CD14-positive monocyte (primary cell): ENCODE measurements at regions not wholly inside any gene's neighbourhood (a gene's known extent, or its start where the extent isn't known, plus 50 kb on each side); places are given as distances from the start of the nearest gene placed in this dataset.

Experiments
- DNase-seq, 3 donors: peaks; one replicate each; pipeline ENCODE4 v3.0.0-alpha.2; 2011 to 2022
- H2AFZ ChIP-seq: 2 replicates; pipeline ENCODE4 v1.6.0; 2012; ENCODE audit warnings: mild to moderate bottlenecking, low read depth, low read length, inconsistent platforms; ENCODE audit not compliant: insufficient read depth, poor library complexity, severe bottlenecking
- H3K27ac ChIP-seq, 2 donors: 1 replicate in 1 of 2; 2 replicates in 1 of 2; pipeline ENCODE4 v1.5.1; 2012 to 2013; ENCODE audit warnings: low read length in 2 of 2, control low read depth in 1 of 2, inconsistent platforms in 1 of 2, low read depth in 1 of 2, mild to moderate bottlenecking in 1 of 2
- H3K27me3 ChIP-seq, 2 donors: one replicate each; pipeline versions ENCODE4 v1.6.0 to v1.6.1; 2011 to 2013; ENCODE audit warnings: low read length in 2 of 2; ENCODE audit not compliant: control insufficient read depth in 2 of 2, insufficient read depth in 2 of 2
- H3K36me3 ChIP-seq, 2 donors: replicated peaks in 1 of 2; 1 replicate in 1 of 2; 2 replicates in 1 of 2; pipeline versions ENCODE4 v1.5.1 to v1.6.1; 2012 to 2013; ENCODE audit warnings: low read length in 2 of 2, control low read depth in 1 of 2, inconsistent platforms in 1 of 2, mild to moderate bottlenecking in 1 of 2; ENCODE audit not compliant: insufficient read depth in 2 of 2, control insufficient read depth in 1 of 2
- H3K4me1 ChIP-seq, 2 donors: 1 replicate in 1 of 2; 2 replicates in 1 of 2; pipeline versions ENCODE4 v1.5.1 to v1.6.1; 2012 to 2013; ENCODE audit warnings: low read length in 2 of 2, control low read depth in 1 of 2, inconsistent platforms in 1 of 2, mild to moderate bottlenecking in 1 of 2, moderate library complexity in 1 of 2; ENCODE audit not compliant: insufficient read depth in 2 of 2, control insufficient read depth in 1 of 2
- H3K4me2 ChIP-seq: replicated peaks from 2 replicates; pipeline ENCODE3; 2012; ENCODE audit warnings: low read length, moderate library complexity, mild to moderate bottlenecking; ENCODE audit not compliant: poor library complexity, severe bottlenecking; ENCODE audit errors: extremely low read depth
- H3K4me3 ChIP-seq, 3 experiments: fragments of 200-600 bp in 1 of 3; sonication (generic) in 1 of 3; replicated peaks in 1 of 3; 1 replicate in 2 of 3; 2 replicates in 1 of 3; pipeline ENCODE4 v1.5.1; 2011 to 2013; ENCODE audit warnings: low read length in 3 of 3, mild to moderate bottlenecking in 3 of 3, control low read depth in 2 of 3, low read depth in 2 of 3, inconsistent platforms in 1 of 3, moderate library complexity in 1 of 3
- H3K79me2 ChIP-seq: 2 replicates; pipeline ENCODE4 v1.6.0; 2012; ENCODE audit warnings: mild to moderate bottlenecking, control low read depth, inconsistent platforms, low read length, moderate library complexity; ENCODE audit not compliant: insufficient read depth
- H3K9ac ChIP-seq: 2 replicates; pipeline ENCODE4 v1.6.0; 2017; ENCODE audit warnings: low read length, mild to moderate bottlenecking; ENCODE audit not compliant: insufficient read depth, poor library complexity, severe bottlenecking
- H3K9me3 ChIP-seq, 2 donors: replicated peaks in 1 of 2; 1 replicate in 1 of 2; 2 replicates in 1 of 2; pipeline versions ENCODE4 v1.5.1 to v1.6.1; 2012 to 2013; ENCODE audit warnings: low read length in 2 of 2, control low read depth in 1 of 2; ENCODE audit not compliant: control insufficient read depth in 1 of 2, insufficient read depth in 1 of 2
- H4K20me1 ChIP-seq: 2 replicates; pipeline ENCODE4 v1.6.0; 2012; ENCODE audit warnings: mild to moderate bottlenecking, low read length, control low read depth, moderate library complexity; ENCODE audit not compliant: insufficient read depth
- H3K27ac Mint-ChIP-seq, 7 donors: one replicate each; pipeline ENCODE4 v1.8.0; 2020; ENCODE audit warnings: mild to moderate bottlenecking in 7 of 7, mixed read lengths in 7 of 7, moderate library complexity in 6 of 7, inconsistent platforms in 2 of 7
- H3K27me3 Mint-ChIP-seq, 3 donors: one replicate each; pipeline ENCODE4 v1.8.0; 2021 to 2022; ENCODE audit warnings: low read depth in 3 of 3, mild to moderate bottlenecking in 3 of 3, mixed read lengths in 3 of 3, moderate library complexity in 3 of 3, inconsistent platforms in 1 of 3
- H3K36me3 Mint-ChIP-seq, 2 donors: one replicate each; pipeline ENCODE4 v1.8.0; 2020; ENCODE audit warnings: mixed read lengths in 2 of 2, inconsistent platforms in 1 of 2, mild to moderate bottlenecking in 1 of 2
- H3K4me1 Mint-ChIP-seq: one replicate; pipeline ENCODE4 v1.8.0; 2020; ENCODE audit warnings: mild to moderate bottlenecking, mixed read lengths
- H3K4me3 Mint-ChIP-seq, 2 donors: one replicate each; pipeline ENCODE4 v1.8.0; 2020; ENCODE audit warnings: mild to moderate bottlenecking in 2 of 2, mixed read lengths in 2 of 2, moderate library complexity in 1 of 2
- H3K9me3 Mint-ChIP-seq, 7 donors: one replicate each; pipeline ENCODE4 v1.8.0; 2020 to 2022; ENCODE audit warnings: mixed read lengths in 7 of 7, mild to moderate bottlenecking in 6 of 7, moderate library complexity in 6 of 7, inconsistent platforms in 2 of 7
- CTCF ChIP-seq: fragments of 200-600 bp; IDR thresholded peaks from one replicate; pipeline ENCODE4 v1.8.0; 2022; ENCODE audit warnings: antibody characterized with exemption, mild to moderate bottlenecking
- WGBS: methylation state at CpG from one replicate; pipeline ENCODE4 v1.1.5; 2013; ENCODE audit warnings: missing lambda C conversion rate; ENCODE audit not compliant: insufficient coverage; 5-methylcytosine and 5-hydroxymethylcytosine counted together
- intact Hi-C, 2 donors: fragments of 100-400 bp; cut with micrococcal nuclease; formaldehyde crosslinking; loops; one replicate each; pipeline versions ENCODE4 v1.15.0 to v1.15.1; 2023

GRCh38 chr10:108130575-108130974 is 966.1 kb upstream of the SORCS1 start:
- Mint-ChIP-seq H3K4me1 (no peaks in the 10 kb centered on the region), H3K36me3 (no peaks in the 10 kb centered on the region)
- intact Hi-C loops = no loop called here

DNA sequence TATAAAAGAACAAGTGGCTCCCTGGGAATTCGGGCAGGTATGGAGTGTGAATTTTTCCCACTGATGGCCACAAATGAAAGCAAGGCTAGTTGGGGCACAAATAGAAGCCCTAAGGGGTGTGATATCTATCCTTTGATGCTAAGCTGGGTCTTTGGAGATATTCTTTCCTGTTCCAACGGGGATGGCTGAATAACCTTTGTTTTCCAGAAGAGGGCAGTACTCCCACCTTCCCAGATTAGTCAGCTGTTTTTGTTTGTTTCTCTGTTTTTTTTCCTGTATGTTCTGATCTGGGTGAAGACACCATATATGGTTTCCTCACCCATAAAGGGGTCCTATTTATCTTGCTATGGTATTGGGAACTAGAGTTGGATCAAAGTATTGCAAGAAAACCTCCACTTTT is 947.7 kb upstream of the SORCS1 start:
- Mint-ChIP-seq H3K9me3 (peaks cover 0 to 4% (median 1%) of the 10 kb centered on the region in 7 donors), H3K36me3 (no peaks in the 10 kb centered on the region), H3K27ac (no peak overlapping the region), H3K27me3 (peaks cover 0 to 2% (median 2%) of the 10 kb centered on the region in 3 donors), H3K4me1 (no peaks in the 10 kb centered on the region), H3K4me3 (no peak overlapping the region)
- Histone ChIP-seq H3K9ac (no peak overlapping the region), H3K4me2 (no peak overlapping the region), H3K4me1 (no peaks in the 10 kb centered on the region), H3K27ac (no peak overlapping the region), H3K79me2 (no peaks in the 10 kb centered on the region), H3K9me3 (no peaks in the 10 kb centered on the region), H4K20me1 (no peaks in the 10 kb centered on the region), H3K27me3 (no peaks in the 10 kb centered on the region), H3K36me3 (no peaks in the 10 kb centered on the region), H3K4me3 (no peak overlapping the region), H2AFZ (no peak overlapping the region)
- intact Hi-C loops = no loop called here
- no peak for DNase-seq
- WGBS = 50% methylated on average over 1 of the region's 2 CpGs
- no peak for TF ChIP-seq CTCF

More at GRCh38 chr10:108130575-108130974, 966.1 kb upstream of the SORCS1 start:
- no peaks in the 10 kb centered on the region for H3K36me3 ChIP-seq
- no peak for TF ChIP-seq CTCF
- no peak overlapping the region for H3K4me3 ChIP-seq
- H3K9ac ChIP-seq = no peak overlapping the region
- no peak overlapping the region for H2AFZ ChIP-seq
- no CpG with 5 or more reads among the region's 2 CpGs for WGBS
- H3K27me3 Mint-ChIP-seq = no peaks in the 10 kb centered on the region
- no peak overlapping the region for H3K4me2 ChIP-seq
- H3K9me3 Mint-ChIP-seq = peaks cover 0 to 5% (median 2%) of the 10 kb centered on the region in 7 donors
- H3K79me2 ChIP-seq = no peaks in the 10 kb centered on the region
- no peak overlapping the region for H3K4me3 Mint-ChIP-seq
- peaks cover 0 to 4% of the 10 kb centered on the region in 2 donors for H3K9me3 ChIP-seq
- H3K27ac Mint-ChIP-seq = no peak overlapping the region
- H3K27ac ChIP-seq = no peak overlapping the region
- H4K20me1 ChIP-seq = no peaks in the 10 kb centered on the region
- no peaks in the 10 kb centered on the region for H3K27me3 ChIP-seq
- DNase-seq = no peak
- H3K4me1 ChIP-seq = no peaks in the 10 kb centered on the region
